Right forelimb (tissue), 1 donor: ENCODE measurements at regions not wholly inside any gene's neighbourhood (a gene's known extent, or its start where the extent isn't known, plus 50 kb on each side); places are given as distances from the start of the nearest gene placed in this dataset.
"Not testable (repeated sequence)": the region's sequence is repeated elsewhere in the genome, so short reads cannot be mapped to it uniquely, and the experiment has no call there.

ENCODE experiments used
- DNase-seq: peaks from one replicate; pipeline ENCODE4 v3.0.0-alpha.2; 2018

GRCh38 chr1:73766786-73767348 lies 431.1 kb downstream of the LRRIQ3 start:
- DNase-seq = no peak

DNA sequence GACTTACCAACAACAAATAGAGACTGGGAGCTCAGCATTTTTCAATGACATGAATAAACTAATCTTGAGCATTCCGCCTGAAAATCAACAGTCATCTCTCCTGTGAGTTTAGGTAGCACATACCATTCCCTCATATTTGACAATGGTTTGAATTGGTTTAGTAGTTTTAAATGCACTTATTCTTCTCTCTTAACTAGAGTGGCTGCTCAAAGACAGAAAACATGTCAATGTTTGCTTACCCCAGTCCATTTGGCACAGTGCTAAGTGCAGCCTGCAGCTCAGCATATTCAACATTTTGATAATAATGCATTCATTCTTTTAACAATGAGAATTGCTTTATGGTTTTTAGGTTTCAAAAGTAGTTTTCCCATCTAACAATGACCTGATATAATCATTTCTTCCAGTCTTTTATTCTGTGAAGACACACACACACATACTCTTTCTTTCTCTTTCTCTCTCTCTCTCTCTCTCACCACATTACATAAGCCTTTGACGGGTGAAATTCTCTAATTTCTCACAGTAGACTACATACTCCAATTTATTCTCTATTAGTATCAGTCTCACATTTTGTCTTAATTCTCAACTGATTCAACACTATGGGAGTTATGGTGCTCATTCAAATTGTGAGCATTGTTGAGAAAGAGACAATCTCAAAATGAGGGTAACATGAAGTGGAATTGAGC lies 432.3 kb downstream of the LRRIQ3 start:
- DNase-seq = no peak

DNA sequence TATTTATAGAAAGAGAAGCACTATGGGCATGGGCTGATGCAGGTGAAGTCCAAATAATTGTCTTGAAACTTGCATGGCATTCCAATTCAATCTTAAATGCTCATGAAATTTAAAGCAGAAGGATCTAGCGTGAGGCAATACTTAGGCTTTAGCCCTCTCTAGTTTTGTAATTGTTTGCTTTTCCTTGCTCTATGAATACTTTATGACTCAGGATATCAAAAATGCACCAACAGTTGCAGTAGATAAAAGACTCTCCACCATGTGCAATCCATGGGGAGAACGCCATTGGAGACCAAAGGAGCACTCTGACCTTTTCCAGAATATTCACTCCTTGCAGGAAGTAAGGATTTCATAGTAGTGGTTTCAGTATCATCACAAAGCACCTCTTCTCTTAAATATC lies 436.4 kb downstream of the LRRIQ3 start:
- DNase-seq = no peak

DNA sequence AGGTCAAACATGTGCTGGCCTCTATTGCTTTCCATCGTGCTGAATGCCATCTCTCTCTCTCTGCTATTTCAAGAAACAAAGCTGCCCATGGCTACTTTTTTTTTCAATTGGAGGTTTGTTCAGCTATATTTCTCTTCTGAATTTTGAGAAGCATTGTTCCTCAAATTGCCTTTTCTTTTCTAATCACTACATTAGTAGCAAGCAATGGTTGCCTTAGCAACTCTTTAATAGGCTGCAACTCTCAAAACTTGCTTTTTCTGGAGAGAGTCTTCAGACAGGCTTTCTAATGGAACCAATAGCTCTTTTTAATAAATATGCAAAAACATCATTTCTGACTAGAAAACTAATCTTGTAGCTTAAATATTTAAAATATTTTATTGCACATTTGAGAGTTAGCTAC lies 439.0 kb downstream of the LRRIQ3 start:
- DNase-seq = no peak

DNA sequence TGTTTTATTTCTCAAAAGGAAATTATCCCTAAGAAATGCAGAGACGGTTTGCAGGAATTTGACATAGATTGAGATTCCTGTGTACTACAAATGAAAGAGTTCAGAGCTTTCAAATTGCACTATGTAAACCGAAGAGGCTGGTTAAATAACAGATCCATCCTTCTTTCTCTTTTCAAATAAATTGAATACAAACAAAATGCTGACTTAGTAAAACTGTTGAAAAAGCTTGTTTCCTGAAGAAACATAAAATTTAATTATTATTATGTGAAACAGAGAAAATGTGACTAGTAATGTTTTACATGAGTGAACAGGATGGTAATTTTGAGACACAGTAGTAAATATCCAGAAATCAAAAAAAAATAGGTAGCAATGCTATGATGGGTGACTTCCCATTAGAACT lies 441.2 kb downstream of the LRRIQ3 start:
- DNase-seq = no peak

DNA sequence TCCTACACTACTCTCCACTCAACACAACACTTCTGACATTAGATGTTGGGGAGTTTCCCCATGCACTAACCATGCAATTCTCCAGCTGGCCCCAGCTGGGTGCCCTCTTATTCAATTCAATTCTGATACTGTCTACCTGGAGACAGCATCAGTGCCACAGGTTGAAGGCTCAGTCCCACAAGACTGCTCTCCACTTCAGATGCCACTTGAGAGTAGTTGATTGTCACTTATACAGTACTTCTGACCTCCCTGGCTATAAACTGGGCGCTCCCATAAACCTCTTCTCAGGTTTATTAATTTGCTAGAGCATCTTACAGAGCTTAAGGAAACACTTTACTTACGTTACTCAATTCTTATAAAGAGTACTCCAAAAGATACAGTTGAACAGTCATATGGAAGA lies 442.3 kb downstream of the LRRIQ3 start:
- DNase-seq = no peak

DNA sequence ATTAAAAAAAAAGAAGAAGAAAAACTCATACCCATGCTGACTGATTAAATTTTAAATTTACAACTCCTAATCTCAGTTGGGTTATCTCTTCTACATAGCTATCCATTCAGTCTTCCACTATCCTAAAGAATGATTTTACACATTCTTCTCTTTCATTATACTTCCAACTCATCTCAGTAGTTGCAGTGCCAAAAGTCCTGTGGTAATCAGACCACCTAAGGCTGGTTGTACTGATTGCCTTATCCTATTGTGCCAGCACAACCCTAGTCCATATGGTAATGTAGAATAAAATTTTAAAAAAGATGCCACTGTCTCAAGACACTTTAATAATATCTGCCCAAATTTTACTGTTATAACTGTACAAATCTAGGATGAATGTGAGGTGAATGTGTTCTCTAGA lies 448.0 kb downstream of the LRRIQ3 start:
- no peak for DNase-seq

DNA sequence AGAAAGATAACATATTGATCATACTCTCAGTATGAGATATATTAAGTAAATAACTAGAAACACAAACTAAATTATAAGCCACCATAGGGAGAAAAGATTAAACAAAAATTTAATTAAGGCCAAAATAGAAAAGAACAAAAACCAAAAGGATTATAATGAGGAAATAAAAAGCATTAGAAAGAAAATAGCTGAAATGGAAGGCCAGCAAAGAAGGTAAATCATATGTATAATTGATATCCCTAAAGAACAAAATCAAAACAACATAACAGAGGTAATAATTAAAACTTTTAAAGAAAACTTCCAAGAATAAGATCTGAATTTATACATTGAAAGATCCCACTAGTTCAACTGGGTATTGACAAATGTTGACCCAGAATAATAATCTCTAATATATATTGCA lies 453.0 kb downstream of the LRRIQ3 start:
- no peak for DNase-seq

DNA sequence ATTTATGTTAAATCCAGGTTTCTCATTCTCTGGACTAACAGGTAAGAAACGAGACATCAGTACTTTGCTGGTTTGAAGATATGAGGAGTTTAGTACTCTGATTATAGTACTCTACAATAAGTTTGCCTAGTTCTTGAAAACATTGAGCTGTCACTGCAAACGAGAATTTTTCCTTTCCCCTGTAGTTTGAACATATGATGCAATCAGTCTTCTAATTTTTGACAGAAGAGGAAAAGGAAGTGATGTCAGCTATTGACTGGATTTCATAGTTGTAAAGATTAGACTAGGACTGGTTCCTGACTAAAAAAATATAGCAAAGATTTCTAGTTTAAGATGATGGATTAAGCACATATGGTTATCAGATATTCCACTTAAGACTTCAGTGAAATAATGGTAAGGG lies 461.9 kb downstream of the LRRIQ3 start:
- DNase-seq = no peak

- no peak for DNase-seq
These were observed 470.9 kb downstream of the LRRIQ3 start for GRCh38 chr1:73727036-73727435.

DNA sequence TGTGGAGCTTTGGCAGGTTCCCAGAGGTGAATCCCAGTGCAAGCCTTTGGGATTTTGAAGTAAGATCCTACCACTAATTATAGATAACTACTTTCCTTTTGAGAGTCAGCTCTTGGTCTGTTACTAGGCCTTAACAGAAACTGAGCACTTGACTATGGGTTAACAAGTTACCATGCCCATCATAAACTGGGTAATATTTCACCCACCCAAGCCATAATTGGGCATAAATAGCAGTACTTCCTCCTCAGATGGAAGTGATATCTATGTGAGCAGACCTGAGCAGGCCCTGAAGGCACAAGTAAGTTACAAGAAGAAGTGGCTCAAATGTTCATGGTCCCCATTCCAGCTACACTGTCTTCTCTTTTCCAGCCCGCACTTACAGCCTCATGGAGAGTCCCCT lies 475.9 kb downstream of the LRRIQ3 start:
- no peak for DNase-seq

DNA sequence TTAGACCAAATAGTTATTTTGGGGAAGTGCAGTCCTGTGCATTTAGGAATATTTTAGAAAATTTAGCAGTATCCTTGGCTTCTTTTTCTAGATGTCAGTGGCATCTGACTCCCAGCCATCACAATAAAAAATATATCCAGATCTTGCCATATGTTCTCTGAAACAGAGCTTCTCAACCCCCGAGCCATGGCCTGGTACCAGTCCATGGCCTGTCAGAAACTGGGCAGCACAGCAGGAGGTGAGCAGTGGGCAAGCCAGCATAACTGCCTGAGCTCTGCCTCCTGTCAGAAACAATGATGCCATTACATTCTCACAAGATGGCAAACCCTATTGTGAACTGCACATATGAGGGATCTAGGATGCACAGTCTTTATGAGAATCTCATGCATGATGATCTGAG lies 480.0 kb downstream of the LRRIQ3 start:
- no peak for DNase-seq

GRCh38 chr1:73711089-73711488 lies 486.9 kb downstream of the LRRIQ3 start:
- DNase-seq = no peak

DNA sequence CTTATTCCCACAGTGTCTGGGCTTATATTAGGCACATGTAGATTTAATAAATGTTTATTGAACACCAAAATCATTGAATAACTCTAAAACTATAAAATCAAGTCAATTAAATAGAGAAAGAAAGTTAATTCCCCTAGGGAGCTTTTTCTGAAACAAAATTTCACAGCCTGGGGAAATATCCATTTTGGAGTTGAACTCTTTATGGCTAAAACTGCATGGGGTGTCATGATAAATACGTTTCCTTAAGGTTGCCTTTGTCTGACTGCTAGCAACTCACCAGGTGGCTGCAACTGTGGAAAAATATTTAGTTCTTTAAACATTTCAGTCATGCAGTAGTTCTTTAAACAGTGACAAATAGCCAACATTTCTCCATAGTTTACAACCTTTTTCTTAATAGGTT lies 496.1 kb downstream of the LRRIQ3 start:
- no peak for DNase-seq

DNA sequence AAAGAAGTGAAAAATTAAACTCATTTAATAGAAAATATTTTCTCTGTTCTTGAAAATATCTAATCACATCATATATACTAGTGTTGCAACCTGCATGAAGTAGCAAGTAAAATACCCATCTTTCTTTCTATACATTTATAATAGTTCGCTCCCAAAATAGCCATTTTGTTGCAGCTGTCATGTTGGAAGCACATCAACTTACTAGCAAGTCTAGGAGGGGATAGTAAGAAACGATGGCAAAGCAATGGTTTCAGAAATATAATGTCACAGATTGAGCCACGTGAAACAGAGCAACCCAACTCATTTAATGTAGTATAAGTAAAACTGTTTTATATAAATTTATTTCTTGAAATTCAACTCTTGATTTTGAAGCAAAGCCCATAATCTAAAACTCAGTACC lies 521.8 kb downstream of the LRRIQ3 start:
- no peak for DNase-seq

- no peak for DNase-seq
These were observed 522.9 kb downstream of the LRRIQ3 start for GRCh38 chr1:73674945-73675561.

GRCh38 chr1:73673971-73674370 lies 524.0 kb downstream of the LRRIQ3 start:
- DNase-seq = no peak

- no peak for DNase-seq
These were observed 526.4 kb downstream of the LRRIQ3 start for GRCh38 chr1:73671530-73671929.

DNA sequence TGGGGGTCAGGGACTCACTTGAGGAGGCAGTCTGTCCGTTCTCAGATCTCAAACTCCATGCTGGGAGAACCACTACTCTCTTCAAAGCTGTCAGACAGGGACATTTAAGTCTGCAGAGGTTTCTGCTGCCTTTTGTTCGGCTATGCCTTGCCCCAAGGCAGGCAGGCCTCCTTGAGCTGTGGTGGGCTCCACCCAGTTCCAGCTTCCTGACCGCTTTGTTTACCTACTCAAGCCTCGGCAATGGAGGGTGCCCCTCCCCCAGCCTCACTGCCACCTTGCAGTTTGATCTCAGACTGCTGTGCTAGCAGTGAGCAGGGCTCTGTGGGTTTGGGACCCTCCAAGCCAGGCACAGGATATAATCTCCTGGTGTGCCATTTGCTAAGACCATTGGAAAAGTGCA lies 530.0 kb downstream of the LRRIQ3 start:
- not testable (repeated sequence) for DNase-seq

- no peak for DNase-seq
These were observed 535.5 kb downstream of the LRRIQ3 start for GRCh38 chr1:73662526-73662925.

DNA sequence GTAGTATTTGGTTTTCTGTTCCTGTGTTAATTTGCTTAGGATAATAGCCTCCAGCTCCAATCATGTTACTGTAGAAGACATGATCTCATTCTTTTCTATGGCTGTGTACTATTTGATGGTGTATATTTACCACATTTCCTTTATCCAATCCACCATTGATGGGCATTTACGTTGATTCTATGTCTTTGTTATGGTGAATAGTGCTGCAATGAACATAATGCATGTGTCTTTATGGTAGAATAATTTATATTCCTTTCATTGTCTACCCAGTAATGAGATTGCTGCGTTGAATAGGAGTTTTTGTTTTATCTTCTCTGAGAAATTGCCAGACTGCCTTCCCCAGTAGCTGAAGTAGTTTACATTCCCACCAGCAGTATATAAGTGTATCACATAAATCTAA lies 538.8 kb downstream of the LRRIQ3 start:
- no peak for DNase-seq

GRCh38 chr1:73654714-73655113 lies 543.3 kb downstream of the LRRIQ3 start:
- no peak for DNase-seq

- DNase-seq = no peak
These were observed 553.8 kb downstream of the LRRIQ3 start for GRCh38 chr1:73644198-73644597.

DNA sequence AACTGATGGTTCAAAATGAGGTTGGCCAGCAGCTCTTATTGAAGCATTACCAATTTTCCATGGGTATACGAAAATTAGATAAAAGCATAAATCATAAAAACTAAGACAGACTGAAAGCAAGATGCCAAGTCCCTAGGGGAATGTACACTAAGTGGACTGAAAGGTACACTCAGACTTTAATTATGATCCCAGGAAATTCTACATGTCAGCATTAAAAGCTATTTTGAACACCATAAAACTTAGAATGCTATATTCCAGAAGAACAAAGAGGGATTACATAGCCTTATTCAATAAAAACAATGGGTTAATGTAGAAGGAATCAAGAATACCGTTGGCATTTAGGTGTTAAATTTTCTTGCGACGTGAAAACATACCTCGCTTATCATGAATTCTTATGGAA lies 558.5 kb downstream of the LRRIQ3 start:
- no peak for DNase-seq

DNA sequence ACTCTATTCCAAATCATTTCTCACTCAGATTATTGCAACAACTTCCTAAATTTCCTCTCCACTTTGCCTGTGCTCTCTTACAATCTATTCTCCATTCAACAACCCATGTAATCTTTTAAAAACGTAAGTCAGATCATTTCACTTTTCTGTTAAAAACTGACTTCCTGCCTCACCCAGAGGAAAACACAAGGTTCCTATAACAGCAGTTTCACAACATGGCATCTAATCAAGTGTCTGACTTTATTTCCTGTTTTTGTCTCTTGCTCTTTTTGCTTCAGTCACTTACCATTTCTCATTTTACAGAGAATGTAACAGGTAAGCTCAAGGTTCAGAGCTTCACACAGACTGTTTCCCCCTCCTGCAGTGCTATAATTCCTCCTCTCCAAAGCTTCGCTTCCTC lies 560.7 kb downstream of the LRRIQ3 start:
- no peak for DNase-seq
